Neural progenitor cell (in vitro differentiated cells): ENCODE measurements at regions not wholly inside any gene's neighbourhood (a gene's known extent, or its start where the extent isn't known, plus 50 kb on each side); places are given as distances from the start of the nearest gene placed in this dataset.

Experiments
- CTCF ChIP-seq: fragments of 200-600 bp; sonication (generic); IDR thresholded peaks from 2 replicates; pipeline ENCODE4 v1.5.1; 2017; ENCODE audit warnings: antibody characterized with exemption, mild to moderate bottlenecking
- EZH2 ChIP-seq: fragments of 200-600 bp; sonication (generic); IDR thresholded peaks from 2 replicates; pipeline ENCODE4 v1.6.1; 2017; ENCODE audit warnings: antibody characterized with exemption, mild to moderate bottlenecking, moderate library complexity

- no peak for TF ChIP-seq CTCF
- no peak for TF ChIP-seq EZH2
These were observed 1822.6 kb downstream of the SUCLG1 start for GRCh38 chr2:82636402-82637020.
